ENCODE measurements at regions not wholly inside any gene's neighbourhood (a gene's known extent, or its start where the extent isn't known, plus 50 kb on each side); places are given as distances from the start of the nearest gene placed in this dataset.
"Not testable (repeated sequence)": the region's sequence is repeated elsewhere in the genome, so short reads cannot be mapped to it uniquely, and the experiment has no call there.

- no peak for DNase-seq (ENCODE audit: low read depth, low spot score)
Observed at GRCh38 chr7:9698375-9698774, 1265.0 kb downstream of the NXPH1 start.

- no peak for DNase-seq (ENCODE audit: low read depth, low spot score)
Observed at GRCh38 chr7:9709216-9709615, 1264.5 kb upstream of the PHF14 start.

DNA sequence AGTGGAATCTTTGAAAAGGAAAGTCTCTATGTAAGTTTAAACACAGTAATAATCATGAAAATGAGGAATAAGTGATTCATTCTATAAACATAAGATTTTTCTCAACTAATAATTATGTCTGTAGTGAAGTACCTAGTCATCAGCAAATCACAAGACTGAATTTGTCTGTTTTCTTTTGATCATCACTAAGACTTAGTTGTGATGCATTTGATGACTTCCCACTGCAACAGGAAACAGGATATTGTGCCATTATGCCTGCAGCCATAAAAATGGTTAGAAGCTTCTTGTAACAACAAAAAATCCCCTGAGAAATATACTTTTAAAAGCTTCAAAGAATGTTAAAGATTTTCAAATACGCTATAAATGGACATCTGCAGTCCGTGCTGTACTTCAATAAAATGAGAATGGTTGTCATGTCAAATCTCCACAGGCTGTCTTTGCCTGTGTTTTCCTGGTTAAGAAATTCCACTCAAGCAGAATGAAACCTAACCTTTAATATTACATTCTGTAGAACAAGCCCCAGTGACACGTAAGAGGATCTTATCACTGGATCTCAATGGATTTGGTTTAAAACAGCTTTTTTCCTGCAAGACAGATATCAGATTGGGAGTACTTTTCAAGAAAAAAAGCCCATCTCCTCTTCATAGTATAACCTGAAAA is 1262.3 kb upstream of the PHF14 start:
- no peak for DNase-seq (ENCODE audit: low read depth, low spot score)

DNA sequence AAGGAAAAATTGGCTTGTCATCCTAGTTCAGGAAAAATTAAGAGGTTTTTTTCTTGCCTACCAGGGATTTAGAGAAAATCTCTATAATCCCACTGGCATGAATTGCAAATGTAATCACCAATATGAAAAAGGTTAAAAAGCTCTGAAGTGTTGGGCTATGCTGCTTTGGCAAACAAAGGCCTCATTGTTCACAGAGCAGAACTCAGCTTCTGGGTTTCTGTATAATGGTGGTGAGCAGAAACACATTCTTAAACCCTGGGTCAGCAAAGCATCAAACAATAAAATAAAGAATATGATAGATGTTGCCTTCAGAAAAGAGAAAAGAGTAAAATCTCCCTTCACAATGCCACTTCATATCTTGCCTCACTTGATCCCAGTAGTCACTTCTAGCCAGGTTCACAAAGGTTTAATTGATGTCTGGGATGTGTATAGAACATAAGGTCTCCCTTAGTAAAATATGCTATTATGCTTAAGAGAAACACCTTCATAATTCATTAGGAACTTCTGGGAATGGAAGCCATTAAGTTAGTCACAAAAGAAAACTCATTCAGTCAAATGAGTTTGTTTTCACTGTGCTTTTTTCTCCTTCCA is 1255.5 kb upstream of the PHF14 start:
- no peak for DNase-seq (ENCODE audit: low read depth, low spot score)

DNA sequence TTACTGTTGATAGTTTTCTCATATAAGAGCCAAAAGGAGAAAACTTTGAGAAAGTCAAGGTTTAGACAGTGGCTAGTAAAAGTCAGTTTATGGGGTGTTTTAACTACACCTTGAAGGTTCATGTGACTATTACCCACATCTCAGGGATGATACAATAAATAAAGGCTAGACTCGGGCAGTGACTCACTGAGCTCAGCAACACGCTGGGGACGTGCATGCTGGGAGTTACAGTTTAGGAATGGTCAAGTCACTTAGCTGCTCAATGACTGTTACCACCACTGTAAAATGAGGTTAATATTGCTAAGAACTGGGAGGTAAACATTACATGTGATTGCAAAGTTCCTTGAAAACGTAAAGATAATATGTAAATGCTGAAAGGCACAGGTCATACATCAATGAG is 1254.4 kb upstream of the PHF14 start:
- DNase-seq (ENCODE audit: low read depth, low spot score): no peak

DNA sequence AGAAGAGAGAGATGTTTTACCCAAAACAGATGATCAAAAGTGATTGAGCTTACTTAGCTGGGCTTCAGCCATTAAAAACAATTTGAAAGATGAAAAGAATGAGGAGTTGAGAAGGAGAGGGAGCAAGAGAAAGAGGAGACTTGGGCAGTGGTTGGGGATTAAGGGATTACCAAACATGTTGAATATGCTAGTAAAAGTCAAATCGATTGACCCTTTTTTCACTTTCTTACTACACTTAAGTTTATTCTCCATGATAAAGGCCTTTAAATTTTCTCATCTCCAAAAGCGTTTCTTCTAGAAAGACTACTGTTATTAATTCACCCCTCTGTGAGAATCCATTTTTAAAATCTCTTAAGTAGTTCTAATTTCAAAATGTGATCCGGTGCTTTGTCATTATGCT is 1254.0 kb upstream of the PHF14 start:
- no peak for DNase-seq (ENCODE audit: low read depth, low spot score)

GRCh38 chr7:9725940-9726663 is 1247.6 kb upstream of the PHF14 start:
- not testable (repeated sequence) for DNase-seq (ENCODE audit: low read depth, low spot score)

DNA sequence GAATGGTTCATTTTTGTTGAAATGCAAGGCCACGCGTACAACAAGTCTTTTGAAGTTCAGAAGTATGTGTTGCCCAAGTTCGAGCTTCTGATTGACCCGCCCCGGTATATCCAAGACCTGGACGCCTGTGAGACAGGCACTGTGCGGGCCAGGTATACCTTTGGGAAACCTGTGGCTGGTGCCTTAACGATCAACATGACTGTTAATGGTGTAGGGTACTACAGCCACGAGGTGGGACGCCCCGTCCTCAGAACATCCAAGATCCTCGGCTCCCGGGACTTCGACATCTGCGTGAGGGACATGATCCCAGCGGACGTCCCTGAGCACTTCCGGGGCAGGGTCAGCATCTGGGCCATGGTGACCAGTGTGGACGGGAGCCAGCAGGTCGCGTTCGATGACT is 1246.9 kb upstream of the PHF14 start:
- DNase-seq (ENCODE audit: low read depth, low spot score): not testable (repeated sequence)

- DNase-seq (ENCODE audit: low read depth, low spot score): not testable (repeated sequence)
Observed at GRCh38 chr7:9727467-9727869, 1246.2 kb upstream of the PHF14 start.

GRCh38 chr7:9728014-9728657 is 1245.5 kb upstream of the PHF14 start:
- not testable (repeated sequence) for DNase-seq (ENCODE audit: low read depth, low spot score)

- no peak for DNase-seq (ENCODE audit: low read depth, low spot score)
Observed at GRCh38 chr7:9752033-9752432, 1221.6 kb upstream of the PHF14 start.

DNA sequence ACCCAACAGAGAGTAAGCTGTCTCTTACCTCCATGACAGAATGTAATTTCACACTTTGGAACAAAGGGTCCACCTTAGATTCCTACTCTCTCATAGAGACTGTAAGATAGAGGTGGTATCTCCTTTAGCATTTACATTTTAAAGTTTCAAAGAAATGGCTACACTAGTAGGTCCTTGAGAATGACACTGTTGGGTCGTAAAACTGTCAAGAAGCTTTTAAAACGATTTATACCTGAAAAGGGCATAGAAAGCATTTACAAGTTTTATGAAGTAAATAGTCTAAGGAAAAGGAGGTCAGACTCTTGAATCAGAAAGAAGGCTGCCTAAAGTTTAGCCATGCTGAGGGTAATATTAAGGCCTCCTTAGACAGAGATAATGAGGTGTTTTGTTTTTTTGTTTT is 1212.4 kb upstream of the PHF14 start:
- no peak for DNase-seq (ENCODE audit: low read depth, low spot score)

DNA sequence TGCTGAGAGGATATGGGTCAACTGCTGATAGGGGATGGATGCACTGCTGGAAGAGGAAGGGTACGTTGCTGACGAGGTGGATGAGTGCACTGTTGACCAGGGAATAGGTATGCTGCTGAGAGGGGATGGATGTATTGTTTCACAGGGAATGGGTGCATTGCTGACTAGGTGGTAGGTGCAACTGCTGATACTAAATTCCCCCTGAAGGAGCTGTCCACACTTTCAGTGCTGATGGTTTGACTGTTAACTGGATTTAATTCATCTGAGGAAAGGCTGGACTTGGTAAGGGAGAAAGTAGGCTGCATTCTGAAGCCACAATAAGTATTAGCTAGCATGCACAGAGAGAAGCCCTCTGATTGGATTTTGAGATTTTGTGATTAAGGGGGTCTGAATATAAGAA is 1196.8 kb upstream of the PHF14 start:
- no peak for DNase-seq (ENCODE audit: low read depth, low spot score)

DNA sequence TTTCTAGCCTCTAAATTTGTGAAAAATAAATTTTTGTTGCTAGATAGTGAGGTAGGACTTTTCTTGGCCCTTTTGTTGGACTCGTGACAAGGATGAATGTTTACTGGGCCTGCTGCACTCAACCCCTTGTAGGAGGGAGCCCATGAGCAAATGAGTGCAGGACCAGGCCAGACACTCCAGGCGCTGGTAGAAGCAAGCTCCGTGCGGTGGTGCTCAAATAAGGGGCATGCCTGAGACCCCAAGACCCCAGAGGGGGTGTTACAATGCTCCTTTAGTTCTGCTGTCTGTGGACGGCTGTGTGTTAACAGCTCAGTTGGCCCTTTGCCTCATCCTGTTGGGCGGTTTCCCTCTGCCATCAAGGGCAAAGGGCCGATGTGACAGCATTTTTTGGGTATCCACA is 1195.3 kb upstream of the PHF14 start:
- no peak for DNase-seq (ENCODE audit: low read depth, low spot score)

DNA sequence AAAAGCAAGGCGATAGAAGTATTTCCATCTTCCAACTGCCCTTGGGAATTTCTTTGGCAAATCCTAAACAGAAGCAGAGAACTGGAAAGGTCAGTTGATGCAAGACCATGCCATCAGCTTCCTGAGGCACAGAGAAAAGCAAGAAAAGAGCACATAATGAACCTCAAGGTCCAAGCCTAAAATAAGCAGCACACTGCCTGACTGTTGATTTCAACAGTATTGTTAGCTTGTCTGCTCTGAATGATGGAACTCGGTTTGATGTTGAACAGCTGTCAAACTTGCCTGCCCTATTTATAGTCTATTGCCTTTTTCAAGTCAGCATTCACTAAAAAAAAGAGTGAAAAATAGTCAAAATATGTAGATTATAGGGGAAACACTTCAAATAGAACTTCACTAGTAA is 1192.0 kb upstream of the PHF14 start:
- no peak for DNase-seq (ENCODE audit: low read depth, low spot score)

- DNase-seq (ENCODE audit: low read depth, low spot score): no peak
Observed at GRCh38 chr7:9782275-9782674, 1191.4 kb upstream of the PHF14 start.

DNA sequence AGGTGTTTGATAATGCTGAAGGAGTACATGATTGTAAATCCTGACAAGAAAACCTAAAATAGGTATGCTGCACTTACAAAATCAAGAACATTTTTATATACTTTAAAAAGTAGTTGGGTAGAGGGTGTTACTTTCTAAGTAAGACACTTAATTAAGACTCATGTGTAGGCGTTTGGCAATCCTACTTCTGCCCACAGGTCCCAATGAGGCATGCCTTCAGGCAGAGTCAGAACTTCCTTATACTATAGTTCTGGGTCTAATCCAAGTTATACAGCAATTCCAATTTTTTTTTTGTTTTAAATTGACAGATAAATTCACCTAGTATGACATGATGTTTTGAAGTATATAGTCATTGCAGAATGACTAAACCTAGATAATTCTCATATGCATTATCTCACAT is 1188.5 kb upstream of the PHF14 start:
- DNase-seq (ENCODE audit: low read depth, low spot score): no peak

- DNase-seq (ENCODE audit: low read depth, low spot score): no peak
Observed at GRCh38 chr7:9796241-9796640, 1177.4 kb upstream of the PHF14 start.

DNA sequence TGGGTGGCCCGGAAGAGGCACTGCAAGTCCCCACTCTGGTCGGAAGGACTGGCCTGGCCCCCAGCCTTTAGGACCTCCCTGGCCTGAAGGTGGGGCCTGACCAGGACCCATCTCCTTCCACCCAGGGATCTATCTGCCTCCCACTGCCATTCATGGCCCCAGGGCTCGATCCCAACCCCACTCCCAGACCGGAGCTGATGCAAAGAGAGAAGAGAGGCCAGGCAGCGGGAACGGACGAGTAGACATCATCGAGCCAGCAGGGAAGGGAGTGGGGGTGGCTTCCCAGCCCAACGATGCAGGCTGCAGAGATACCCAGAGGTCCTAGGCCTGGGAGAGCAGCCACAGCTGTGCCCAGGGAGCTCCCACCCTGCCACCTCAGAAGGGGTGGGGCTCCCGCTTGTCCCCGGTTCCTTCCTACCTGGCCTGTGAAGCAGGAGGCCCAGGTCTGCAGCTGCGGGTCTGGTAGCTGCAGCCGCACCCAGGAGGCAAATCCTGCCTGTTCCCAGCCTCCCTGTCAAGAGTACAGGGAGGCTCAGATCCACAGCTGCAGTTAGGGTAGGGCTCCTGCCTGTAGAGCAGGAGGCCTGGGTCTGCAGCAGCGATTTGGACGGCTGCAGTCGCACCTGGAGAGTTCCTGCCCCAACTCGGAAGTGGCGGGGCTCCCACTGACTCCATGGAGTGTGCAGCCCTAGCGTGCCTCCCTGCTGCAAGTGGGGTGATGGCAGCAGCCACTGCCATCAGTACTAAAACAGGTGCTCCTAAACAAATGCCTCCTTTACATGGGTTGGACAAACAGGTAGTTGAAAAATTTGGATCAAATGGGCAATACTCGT is 1151.0 kb upstream of the PHF14 start:
- DNase-seq (ENCODE audit: low read depth, low spot score): no peak

DNA sequence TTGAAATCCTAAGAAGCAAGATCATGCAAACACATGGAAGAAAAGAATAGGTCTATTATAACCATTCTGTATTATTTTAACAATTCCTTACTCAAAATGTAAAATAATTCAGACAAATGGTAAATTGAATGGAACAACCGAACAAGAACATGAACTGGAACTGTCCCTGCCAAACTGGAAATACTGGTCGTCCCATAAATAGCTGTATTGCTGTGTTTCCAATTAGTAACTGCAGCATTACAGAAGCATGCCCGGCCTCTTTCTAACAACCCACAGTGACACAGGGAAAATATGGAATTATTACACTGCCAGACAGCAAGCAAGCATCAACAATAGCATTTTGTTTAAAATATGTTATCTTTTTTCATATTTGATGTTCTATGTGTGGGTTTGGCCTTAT is 1138.5 kb upstream of the PHF14 start:
- DNase-seq (ENCODE audit: low read depth, low spot score): no peak

DNA sequence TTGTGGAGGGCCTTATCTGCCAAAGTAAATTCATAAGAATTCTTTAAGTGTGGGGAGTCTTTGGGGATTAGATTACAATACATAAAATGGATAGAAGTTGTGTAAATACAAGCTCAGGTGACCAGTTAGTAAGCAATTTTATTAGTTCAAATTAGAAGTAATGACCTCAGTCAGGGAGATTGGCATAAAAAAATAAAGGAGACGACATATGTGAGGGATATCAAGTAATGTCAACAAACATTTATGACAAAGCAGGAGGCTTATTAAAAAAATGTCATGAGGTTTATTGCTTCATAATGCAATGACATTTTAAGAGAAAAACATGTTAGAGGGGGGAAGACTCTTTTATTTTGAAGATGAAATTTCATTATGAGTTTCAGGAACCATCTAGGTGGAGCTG is 1137.0 kb upstream of the PHF14 start:
- no peak for DNase-seq (ENCODE audit: low read depth, low spot score)

DNA sequence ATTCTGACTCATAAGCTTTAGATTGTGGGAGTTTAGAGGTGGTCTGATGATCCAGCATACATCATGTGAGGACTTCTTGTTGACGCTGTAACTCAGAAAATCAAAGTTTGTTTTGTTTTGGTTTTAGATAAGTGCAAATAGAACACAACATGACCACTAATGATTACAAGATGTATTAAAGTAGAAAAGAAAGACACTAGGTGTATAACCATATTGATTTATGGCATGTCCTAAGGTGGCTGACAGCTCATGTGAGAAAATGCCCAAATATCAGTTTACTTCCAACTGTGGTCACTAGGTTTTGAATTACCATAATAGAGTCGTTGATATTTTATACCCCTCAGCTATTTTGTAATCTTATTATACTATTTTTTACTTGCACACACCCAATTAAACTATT is 1131.4 kb upstream of the PHF14 start:
- DNase-seq (ENCODE audit: low read depth, low spot score): no peak

Data from iPS DF 19.7 (cell line).